C4-2B (cell line): ENCODE measurements at regions not wholly inside any gene's neighbourhood (a gene's known extent, or its start where the extent isn't known, plus 50 kb on each side); places are given as distances from the start of the nearest gene placed in this dataset.

Experiments
- CTCF ChIP-seq: fragments of 450-650 bp; conservative IDR thresholded peaks from 2 replicates; pipeline ENCODE4 v1.5.1; 2017; ENCODE audit warnings: mild to moderate bottlenecking
- ZFX ChIP-seq: fragments of 450-650 bp; IDR thresholded peaks from 2 replicates; pipeline ENCODE4 v1.6.1; 2017

DNA sequence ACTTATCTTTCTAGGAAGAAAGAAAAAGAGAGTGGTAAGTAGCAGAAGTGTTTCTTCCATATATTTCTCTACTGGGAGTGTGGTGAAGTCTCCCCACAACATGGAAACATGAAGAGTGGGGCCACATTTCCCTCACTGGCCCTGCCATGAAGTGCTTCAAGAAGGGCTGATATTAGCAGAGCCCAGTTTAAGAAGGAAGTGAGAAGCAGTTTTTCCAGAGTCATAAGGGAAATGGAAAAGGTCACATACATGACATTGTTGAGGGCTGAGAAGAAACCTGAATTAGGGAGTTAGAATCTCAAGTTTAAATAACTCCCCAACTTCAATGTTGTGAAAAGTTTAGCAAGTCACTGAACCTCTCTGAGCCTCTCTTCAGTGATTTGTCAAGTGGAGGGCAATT lies 171.9 kb upstream of the RBPJ start:
- TF ChIP-seq CTCF (no peak), ZFX (no peak)
